Fibroblast of skin of left quadriceps (primary cell): ENCODE measurements at regions not wholly inside any gene's neighbourhood (a gene's known extent, or its start where the extent isn't known, plus 50 kb on each side); places are given as distances from the start of the nearest gene placed in this dataset.
A peak's percentile ranks its signal among the peaks of the same experiment; 100 is the strongest.

Experiments
- DNase-seq, 2 experiments: peaks; one replicate each; pipeline ENCODE4 v3.0.0-alpha.2; 2013; ENCODE audit warnings: low read depth in 2 of 2

DNA sequence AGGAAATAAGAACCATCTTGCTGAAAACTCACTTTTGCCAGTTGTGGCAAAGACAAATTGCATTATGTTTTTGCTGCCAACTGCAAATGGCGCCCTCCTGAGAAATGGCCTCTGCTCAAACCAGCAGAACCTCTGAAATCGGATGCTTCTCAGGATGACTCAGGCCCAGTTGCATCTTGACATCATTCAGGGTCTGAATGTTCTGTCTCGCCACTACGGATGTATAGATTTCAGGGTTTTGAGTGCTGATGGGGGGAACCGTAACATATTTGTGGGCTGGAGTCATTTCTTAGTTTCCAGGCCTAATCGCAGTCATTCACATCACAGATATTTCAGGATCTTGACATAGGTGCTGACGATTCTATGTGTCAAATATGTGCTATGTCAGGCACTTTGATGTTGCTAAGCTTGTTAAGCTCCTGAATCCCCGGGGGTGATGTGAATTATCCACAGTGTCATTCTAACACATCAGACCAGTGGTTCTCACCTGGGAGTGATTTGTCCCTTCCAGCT is 207.1 kb downstream of the NFATC2 start:
- DNase-seq, result peak; percentile 99 to 100

DNA sequence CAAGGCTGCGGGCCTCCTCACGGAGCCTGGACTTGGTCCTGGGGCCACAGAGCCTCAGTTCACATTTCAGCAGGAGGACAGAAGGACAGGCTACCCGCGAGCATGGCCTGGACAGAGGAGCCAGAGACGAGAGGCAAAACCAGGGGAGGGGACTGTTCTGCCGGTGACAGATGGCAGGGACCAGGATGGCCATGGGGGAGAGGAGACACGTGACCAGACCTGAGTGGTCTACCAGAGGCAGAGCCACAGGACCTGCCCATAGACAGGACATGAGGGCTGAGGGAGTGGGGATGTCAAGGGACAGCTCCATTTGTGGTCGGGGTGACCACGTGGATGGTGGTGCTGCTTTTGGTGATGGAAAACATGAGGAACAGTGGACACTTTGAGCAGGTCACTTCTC is 207.9 kb downstream of the NFATC2 start:
- DNase-seq, result no peak

DNA sequence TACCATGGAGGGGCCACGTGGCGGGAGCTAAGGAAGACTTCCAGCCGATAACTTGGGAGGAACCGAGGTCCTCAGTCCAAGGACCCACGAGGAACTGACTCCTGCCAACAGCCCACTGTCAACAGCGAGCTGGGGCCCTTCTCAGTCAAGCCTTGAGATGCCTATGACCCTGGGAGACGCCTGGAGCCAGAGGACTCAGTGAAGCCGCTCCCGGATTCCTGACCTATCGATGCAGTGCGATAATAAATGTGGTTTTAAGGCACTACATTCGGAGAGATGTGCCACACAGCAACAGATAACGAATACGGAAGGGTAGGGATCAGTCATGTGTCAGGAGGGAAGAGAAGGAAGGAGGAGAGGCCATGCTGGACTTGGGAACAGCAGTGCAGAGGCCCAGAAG is 208.5 kb downstream of the NFATC2 start:
- DNase-seq, result no peak

DNA sequence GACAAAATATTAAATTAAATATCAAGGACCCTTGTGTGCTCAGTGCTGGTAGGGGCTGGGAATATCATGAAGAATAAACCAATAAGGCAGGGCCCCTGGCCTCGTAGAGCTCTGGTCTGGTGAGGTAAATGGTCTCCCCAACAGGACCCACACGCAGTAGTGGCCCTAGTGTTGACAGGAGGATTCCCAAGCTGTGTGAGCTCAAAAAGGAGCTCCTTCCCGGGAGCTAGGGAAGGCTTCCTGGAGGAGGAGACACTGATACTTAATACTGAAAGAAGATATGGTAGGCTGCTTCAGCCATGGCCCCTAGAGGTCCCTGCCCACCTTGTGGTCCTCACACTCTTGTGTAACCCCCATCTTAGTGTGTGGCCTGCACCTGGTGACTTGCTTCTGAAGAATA is 209.1 kb downstream of the NFATC2 start:
- DNase-seq, result no peak

DNA sequence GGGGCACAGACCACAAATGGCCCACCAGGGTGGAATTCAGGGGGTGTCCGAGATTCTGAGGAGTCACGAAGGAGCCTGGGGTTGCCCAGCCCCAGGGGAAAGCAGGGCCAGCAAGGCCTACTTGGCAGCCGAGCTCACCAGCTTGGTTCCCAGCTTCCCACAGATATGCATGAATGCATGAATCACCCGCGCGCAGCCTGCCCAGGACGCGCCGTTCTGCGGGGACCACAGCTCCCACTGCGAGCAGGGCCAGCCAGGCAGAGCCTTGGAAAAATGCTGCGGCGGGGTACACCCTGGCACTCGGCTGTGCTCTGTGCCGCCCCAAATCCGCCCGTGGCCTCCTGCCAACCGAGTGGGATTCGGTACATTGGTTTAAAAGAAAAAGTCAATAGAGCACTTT is 211.0 kb downstream of the NFATC2 start:
- no peak for DNase-seq

DNA sequence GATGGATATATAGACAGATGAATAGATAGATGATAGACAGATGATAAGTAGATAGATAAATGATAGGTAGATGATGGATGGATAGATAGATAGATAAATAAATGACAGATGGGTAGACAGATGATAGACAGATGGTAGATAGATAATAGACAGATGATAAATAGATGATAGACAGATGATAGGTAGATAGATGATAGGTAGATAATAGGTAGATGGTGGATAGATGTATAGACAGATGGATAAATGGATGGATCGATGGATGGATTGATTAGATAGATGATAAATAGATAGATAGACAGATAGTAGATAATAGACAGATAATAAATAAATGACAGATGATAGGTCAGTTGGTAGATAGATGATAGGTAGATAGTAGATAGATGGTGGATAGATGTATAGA is 212.7 kb downstream of the NFATC2 start:
- no peak for DNase-seq

DNA sequence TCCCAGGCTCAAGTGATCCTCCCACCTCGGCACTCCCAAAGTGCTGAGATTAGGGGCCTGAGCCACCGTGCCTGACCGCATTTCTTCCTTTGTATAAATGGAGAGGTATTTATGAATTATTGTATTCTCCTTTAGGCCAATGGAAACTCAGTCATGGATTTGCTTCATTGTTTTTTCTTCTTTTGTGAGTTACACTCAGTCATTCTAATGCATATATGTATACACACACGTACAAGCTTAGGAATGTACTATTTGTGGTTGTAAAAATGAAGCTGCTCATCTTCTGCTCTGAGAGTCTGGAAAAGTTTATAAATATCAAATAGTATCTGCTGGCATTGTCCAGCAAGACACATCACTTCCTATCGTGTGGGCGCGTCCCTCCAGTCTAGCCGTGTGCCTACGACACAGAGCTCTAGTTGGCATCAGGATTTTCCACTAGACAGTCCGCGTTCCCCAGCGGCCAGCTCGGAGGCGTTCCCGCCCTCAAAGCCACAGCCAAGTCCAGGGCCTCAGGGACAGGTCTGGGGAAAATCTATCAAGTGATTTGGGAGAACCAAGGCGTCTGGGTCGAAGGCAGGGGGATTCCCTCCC is 215.2 kb downstream of the NFATC2 start:
- peak; percentile 52 to 55 for DNase-seq

DNA sequence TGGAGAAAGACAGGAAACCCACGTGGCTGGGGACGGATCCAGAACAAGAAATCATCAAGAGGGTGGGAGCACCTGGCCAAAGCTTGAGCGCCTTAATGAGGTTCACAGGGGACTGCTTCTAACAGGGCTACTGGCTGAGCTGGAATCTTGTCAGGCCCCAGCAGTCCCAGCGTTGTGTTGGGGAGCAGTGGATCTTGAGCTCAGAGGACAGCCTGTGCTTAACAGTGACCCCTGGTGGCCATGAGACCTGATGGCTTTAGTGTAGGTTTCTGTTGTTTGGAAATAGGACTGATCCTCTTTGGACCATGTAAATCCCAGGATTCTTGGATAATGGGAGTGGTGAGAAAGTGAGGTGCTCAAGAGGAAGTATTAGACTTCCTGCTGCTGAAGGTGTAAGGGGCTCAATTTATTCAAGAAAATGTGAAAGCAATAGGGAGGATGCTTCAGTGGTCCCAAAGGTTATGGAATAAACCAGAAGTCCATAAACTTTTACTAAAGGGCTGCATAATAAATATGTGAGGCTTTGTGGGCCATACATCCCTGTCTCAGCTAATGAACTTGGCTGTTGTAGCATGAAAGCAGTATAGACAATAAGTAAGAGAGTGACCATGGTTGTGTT is 216.2 kb downstream of the NFATC2 start:
- no peak for DNase-seq

DNA sequence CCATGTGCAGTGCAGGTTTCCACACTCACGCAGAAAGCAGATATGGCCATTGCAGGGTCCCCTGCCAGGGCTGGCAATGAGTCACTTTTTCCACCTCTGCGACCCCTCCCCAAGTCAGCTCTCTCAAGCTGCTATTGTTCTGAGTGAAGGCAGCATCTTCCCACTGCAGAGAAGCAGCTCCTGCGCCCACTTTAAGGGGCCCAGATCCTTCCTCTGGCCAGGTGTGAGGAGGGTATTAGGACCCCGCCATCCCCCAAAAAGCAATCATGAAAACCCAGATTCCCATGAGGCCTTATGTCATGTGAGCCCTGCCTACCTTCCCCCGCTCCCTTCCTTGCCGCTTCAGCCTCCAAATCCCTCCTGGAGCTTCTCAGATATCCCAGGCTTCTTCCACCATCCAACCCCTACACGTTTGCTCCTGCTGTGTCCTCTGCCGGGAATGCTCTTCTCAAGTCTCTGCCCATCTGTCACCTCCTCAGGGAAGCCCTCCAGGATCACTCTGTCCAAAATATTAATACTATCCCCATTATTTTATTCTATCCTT is 220.3 kb downstream of the NFATC2 start:
- no peak for DNase-seq

DNA sequence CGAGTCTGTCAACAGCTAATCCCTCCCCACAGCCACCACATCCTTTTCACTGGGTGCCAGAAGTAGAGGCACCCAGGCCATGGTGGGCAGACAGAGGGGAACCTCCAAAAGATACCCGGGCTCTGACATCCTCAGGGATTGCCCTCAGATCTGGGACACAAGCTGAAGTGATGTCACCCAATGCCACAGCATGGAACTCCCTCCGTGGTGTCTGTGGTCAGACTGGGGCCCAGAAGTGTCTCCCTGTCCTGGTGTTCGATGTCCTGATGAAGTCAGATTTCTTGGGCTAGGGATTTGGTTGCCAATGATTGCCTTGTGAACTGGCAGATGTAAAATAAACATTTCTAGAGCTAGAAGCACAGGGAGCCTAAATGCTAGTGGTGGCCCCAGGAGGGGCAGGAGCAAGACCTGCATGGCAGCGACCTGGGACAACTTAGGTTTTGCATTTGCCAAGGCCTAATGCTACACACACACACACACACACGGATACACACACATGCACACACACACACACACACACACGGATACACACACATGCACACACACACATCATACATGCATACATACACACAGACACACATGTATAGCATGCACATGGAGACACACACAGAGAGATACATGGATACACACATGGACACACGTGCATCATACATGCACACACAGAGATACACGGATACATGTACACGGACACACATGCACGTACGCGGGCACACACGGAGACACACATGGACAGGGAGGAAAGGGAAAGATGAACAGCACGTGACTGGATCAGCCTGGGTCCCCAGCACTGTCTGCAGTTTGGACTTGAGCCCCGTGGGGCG is 221.0 kb downstream of the NFATC2 start:
- DNase-seq, result no peak

DNA sequence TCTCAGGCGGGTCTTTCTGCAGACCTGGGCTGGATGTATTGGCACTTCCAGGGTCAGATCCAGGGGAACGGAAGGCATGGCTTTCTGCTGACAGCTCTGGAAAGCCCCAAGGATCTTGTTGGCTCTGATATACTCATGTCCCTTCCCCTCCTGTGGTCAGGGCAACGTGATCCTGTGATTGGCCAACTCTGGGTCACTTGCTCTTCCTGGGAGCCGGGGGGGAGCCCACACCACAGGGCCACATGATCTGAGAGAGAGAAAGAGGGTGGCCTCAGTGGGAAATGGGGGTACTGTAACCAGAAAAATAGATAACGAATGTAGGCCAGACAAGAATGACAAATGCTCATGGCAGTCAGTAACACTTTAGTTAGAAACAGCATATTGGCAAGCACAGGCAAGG is 223.0 kb downstream of the NFATC2 start:
- no peak for DNase-seq

DNA sequence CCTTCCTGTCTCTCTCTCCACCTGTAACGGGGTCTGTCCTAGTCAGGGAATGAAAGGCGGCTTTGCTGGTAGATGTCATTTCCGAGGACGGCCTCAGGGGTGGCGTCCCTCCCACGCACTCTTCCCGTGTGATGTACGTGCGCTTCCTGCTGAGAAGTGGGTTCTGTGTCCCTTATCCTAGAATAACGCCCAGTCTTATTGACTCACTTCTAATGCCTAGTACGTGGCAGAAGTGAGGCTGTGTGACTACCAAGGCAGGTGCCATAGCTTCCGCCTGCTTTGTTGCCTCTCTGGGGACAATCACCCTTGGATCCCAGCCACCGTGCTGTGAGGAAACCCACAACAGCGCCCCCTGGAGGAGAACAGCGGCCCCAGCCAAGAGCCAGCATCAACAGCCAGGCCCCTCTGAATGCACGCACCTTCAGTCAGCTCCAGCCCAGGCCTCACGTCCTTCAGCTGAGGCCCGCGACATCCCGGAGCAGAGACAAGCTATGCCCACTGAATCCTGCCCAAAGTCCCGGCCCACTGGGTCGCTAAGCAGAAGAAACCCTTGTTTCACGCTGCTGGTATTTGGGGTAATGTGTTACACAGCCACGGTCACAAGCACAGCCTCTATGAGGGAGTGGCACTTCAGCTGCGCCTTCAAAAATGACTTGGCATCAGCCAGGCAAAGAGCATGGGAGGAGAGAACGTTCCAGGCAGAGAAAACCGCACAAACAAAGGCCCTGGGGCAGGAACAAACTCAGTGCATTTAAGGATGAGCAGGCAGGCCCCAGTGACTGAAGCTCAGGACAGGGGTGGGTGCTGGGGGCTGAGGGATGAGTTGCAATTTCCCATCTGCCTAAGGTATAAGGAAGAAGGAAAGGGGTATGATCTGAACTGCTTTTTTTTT is 224.2 kb downstream of the NFATC2 start:
- DNase-seq, result no peak

DNA sequence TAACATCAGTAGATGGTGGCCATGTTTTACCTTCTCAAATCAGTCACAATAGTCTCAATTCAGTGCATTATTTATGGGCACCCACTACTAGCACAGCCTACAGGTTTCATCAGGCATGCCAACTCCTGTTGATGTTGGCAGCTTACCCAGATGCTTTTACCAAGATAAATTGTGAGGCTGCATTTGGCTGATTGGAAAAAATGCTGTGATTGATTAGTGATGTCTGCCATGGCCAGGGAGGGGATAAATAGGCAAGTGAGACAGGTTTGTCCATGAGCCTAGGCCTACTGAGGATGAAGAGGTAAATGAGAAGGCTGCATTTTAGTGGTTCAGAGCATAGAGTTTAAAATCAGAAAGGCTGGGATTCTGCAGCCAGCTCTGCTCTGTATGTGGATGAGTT is 227.1 kb downstream of the NFATC2 start:
- no peak for DNase-seq

DNA sequence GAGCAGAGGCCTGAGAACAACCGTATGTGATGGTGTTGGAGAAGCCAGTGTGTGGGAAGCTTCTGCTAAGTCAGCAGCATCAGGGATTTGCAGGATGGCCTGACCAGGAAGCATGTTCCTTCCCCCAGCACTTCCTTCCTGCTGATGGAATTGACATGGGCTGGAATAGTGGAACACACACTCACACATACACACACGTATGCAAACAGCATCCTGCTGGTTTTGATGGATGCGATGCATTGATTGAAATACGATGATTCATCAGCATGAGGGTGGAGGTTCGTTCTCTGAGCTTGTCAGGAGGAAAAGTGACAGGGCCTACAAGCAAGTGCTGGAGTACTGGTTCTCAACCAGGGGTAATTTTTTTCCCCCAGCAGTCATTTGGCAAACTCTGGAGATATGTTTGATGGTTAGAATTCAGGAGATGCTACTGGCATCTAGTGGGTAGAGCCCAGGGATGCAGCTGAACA is 229.1 kb downstream of the NFATC2 start:
- DNase-seq, result no peak

DNA sequence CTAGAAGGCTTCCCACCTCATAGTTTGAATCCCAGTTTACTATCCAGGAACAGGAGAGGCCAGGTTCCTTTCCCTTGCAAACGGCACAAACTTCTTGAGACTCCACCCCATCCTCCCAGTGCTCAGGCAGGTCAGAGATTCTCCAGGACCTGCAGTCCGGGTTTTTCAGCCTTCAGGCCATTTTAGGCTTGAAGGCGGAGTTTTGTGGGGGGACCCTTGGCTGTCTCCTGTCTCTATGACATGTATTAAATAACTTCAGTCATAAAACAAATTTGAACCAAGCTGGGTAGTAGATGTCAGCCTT is 230.1 kb downstream of the NFATC2 start:
- DNase-seq, result no peak

DNA sequence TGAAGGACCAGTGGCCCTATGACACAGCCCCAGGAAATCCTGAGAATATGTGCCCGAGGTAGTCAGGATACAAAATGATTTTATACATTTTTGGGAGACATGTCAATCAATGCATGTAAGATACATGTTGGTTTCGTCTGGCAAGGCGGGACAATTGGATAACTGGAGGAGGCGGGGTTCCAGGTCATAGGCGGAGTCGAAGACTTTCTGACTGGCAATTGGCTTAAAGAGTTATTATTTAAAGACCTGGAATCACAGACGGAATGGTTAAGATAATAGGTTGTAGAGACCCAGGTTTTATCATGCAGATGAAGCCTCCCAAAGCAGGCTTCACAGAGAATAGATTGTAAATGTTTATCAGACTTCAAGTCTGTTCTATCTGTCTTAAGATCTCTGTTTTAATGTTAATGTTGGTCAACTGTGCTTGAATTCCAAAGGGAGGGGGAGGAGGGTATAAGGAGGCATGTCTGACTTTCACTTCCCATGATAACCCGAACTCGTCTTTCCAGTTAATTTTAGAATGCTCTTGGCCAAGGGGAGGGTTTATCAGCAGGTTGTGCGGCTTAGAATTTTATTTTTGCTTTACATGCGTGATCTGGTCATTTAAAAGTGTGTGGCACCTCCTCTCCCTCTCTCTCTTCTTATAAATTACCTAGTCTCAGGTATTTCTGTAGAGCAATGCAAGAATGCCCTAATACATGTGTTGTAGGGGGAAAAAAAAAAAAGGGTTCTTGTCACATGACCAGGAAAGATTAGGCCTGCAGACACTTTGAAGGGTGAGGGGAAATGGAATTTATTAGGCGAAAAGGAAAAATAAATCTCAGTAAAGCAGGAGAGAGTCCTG is 230.7 kb downstream of the NFATC2 start:
- no peak for DNase-seq

DNA sequence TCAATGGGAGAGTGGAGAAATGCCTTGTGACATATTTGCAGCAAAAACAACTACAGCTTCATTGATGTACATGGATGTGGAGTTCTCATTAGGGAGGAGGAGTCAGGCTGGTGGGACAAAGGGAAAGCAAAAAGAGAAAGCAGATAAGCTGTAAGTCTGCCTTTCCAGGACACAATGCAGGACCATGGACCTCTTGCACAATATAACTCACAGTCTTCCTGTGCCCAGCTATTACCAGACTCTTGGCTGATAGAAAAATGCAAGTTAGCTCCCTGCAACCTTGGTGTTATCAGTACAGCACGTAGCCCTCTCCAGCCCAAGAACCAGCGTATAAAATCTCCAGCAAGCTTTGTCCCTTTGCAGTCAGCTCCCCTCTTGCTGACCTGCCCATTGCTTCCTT is 232.3 kb downstream of the NFATC2 start:
- DNase-seq, result no peak

DNA sequence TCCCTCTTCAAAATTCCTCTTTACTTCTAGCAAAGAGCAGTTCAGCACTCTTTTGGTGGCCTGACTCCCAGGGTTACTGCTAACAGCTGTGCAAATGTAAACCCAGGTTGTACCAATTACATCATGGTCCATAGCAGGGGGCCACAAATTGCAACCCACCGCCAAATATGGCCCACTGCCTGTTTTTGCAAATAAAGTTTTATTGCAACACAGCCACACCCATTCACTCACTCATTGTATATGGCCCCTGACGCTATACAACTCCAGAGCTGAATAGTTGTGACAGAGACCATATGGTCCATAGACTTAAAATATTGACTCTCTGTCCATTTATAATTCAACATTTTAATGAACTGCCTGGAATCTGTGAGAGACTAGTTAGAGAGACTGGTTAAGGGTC is 233.4 kb downstream of the NFATC2 start:
- no peak for DNase-seq

DNA sequence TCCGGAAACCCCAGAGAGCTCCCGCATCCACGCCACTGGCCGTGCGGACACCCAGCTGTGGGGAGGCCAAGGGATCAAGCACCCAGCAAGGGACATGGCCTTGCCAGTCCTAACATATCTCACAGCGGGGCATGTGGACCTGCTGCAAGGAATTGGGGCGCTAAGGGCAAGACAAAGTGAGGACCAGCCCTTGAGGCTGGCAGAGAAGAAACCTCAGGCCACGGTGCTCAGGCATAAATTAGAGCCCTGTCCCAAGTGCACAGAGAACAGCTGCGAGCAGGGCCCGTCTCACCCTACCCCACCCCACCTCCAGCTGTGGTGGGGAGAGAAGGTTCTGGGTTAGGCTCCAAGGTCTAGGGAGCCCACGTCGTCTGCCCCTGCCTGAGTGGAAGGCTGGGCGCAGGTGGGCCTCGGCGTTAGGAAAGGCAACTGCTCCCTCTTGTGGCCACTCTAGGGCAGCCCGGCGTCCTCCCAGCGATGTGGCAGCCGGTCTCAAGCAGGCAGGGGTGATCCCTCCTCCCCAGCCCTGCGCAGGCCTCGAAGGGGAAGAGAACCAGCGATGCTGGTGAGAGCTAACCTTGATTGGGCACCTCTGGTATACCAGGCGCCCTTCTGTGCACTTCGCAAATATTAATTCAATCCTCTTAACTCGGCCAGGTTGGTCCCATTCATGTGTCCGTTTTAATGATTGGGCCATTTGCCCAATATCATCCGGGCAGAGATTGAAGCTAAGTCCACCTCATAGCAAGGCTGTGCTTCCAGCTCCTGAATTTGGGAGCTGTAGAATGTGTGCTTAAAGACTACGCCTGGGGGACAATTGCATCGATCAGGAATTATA is 235.8 kb downstream of the NFATC2 start:
- DNase-seq, result peak; percentile 20 to 31

DNA sequence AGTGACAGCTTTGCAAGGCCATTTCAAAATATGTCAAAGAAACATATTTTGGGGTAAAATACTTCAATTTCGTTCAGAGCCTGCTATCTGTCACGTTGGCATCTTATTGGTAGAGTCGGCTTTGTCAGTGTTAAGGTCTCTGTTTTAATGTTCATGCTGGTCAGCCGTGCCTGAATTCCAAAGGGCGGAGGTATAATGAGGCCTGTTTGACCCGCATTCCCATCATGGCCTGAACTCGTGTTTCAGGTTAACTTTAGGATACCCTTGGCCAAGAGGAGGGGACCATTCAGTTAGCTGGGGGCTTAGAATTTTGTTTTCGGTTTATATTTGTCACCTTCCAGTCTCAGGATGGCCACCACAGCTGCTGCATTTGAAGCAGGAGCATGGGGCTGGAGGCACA is 236.4 kb downstream of the NFATC2 start:
- no peak for DNase-seq
